Right renal cortex interstitium (tissue), 3 donors: ENCODE measurements at regions not wholly inside any gene's neighbourhood (a gene's known extent, or its start where the extent isn't known, plus 50 kb on each side); places are given as distances from the start of the nearest gene placed in this dataset.

Experiments used
- DNase-seq, 3 donors: peaks; one replicate each; pipeline ENCODE4 v3.0.0-alpha.2; 2013; ENCODE audit warnings: low read depth in 3 of 3, low spot score in 2 of 3

DNA sequence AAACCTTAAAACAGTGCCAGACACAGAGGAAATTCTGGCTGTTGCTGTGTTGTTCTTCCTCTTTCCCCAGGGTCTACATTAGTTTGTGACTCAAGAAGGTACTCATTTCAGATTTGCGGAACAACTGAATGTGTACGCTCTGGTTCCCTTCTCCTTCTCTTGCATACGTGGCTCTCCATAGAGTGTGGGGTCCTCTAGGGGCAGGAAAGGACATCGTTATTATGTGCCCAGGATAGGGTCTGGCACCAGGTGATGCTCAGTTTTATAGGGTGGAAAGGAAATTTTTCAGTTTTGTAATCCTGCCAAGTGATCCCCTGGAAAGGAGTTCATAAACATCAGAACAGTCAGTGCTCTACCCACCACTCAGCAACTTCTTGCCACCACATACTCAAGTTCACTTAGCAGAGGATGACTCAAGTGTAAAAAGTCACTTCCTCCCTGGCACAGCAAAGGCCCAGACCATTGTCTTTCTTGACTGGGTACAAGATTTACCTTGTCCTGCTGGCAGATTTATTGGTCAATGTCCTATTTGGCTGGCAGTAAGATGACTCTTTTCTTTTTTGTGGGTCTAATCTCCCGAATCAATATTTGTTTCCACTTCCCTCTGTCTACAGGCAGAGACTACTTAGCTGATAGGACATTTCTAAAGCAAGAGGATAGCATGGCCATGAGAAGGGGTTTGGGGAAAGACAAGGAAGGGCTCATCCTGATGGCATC, 246.0 kb upstream of the TENM4 start:
- DNase-seq: no peak

DNA sequence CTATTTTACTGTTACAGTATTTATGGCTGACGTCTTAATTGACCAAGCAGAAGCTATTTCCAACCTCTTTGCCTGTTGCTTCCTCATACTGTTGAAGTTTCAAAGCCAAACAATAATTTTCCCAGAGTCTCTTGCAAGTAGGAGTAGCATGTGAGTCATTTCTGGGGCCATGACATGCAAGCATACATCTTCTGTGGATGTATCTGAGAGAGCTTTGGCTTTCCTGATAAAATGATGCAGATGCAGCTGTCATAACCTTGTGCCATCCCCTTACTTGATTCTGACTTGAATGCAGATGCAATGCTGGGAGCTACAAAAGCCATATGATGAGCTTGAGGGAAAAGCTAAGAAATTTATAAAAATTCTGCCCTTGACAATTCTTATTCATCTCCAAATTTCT, 243.1 kb upstream of the TENM4 start:
- DNase-seq: no peak

DNA sequence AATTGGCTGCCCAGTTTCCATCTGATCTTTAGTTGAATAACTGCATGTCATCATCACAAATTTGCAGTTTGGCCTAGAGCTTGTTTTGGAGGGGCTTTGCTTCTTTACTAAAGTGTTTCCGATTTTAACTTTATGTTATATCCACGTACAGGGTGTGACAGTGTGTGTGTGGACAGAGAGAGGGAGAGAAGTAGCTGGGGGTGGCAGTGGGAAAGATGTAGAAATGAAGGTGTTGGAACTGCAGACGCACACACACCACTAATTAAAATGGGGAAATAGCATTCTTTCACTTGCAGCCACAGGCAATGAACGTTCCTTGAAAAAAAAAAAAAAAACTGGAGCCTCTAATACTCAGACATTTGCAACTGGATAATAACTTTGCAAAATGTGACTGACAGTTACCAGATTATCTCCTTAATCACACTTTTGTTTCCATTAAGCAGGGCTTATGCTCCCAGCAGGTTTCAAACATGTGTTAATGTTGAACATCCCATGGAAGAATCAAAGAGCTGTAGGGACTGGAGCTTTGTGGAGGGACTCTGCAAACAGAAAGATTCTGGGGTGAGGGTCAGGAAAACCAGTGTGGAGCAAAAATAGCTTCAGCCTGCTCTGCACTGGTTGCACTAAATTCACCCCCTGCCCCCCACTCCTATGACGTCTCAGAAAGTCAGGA, 238.1 kb upstream of the TENM4 start:
- DNase-seq: no peak

DNA sequence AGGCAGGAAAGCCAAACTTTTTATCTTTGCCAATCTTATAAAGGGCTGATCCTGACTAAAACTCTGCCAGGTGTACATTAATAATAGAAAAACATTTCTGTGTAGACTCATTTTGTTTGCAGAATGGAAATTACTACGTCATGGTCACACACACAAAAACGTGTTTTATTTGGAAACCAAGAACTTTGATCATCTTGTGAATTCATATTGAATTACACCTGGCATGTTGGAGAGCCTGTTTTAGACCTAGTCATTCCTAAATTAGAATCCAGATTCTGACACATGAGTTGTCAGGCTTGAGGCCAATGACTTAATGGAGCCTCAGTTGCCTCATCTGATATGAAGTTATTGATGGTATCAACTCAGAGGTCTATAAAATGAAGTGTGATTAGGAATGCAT, 235.6 kb upstream of the TENM4 start:
- no peak for DNase-seq

DNA sequence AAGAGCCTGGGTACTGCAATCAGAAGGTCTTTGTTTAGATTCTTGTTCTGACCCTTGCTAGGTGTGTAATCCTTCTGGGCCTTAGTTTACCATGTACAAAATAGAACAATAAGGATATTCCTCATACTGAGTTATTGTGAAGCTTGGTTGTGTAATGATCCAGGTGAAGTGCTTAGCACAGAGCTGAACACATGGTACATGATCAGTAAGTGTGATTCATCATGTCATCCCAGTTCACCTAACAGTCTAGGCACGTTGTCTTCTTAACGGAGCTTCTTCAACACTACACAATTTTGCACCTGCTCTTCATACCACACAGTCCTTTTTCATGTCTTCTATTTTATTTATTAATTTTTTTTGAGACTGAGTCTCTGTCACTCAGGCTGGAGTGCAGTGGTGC, 234.3 kb upstream of the TENM4 start:
- DNase-seq: no peak

DNA sequence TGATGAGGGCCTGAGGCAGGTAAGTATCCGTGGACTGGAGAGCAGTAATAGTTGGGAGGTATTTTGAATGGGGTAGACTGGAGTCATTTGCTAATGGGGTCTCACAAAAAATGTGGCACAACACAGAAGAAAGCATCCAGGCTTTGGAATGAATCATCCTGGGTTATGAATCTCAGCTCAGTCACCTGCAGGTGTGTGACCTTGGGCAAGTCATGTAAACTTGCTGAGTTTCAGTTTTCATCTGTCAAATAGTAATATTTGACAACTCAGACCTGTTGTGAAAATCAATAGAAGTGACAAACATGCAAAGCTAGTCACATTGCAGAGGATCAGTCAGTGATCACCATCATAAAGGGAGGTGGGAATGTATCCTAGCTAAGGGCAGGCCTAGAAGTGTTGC, 232.0 kb upstream of the TENM4 start:
- no peak for DNase-seq

DNA sequence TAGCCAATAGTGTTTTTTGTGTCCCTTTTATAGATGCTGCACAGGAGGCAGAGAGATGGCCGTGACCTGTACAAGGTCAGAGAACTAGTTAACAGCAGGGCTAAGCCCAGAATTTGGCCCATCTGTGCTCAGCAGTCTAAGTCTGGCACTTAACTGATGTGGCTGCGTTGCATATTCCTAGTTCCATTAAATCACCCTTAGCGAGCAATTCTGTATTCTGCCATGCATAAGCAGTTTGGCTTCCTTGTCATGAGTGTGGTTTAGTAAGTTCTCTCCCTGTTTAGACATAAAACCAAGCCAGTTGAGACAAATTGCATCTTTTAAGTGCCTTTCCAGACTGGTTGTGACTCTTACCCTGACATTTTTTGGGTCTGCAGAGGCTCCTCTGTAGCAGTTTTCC, 230.6 kb upstream of the TENM4 start:
- no peak for DNase-seq

DNA sequence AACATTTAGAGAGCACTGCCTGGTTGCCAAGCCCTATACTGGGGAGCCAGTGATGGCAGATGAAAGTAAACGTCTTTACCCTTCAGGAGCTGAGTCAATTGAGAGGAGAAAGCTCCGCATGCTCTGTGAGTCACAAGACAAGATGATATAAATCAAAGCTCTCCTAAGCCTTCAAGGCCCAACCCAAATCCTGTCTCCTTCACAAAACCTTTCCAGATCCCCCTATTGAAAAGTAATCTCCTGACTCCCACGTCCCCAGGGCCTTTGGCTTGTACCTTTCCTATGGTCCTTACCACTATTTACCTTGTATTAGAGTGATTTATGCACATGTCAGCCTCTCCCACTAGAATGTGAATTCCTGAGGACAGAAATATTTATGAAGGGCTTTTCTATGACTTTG, 230.1 kb upstream of the TENM4 start:
- DNase-seq: peak in 1 of 3 donors; percentile 24

DNA sequence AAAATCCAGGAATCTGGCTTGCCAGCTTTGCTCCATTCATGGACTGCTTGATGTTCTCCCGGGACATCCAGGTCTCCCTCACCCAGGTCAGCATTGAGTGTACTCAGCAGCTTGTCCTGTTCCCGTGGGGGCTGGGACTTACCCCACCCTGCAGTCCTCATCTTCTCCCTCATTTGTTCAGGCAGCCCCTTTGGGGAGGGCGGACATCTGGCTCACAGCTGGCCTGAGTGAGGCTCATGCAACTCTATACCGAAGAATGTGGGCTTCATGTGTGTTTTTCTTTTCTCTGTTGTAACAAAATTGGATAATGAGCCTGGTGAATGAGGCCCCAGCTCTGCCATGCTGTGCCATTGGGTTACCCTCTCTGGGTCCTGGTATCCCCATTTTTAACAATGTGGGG, 227.7 kb upstream of the TENM4 start:
- no peak for DNase-seq

DNA sequence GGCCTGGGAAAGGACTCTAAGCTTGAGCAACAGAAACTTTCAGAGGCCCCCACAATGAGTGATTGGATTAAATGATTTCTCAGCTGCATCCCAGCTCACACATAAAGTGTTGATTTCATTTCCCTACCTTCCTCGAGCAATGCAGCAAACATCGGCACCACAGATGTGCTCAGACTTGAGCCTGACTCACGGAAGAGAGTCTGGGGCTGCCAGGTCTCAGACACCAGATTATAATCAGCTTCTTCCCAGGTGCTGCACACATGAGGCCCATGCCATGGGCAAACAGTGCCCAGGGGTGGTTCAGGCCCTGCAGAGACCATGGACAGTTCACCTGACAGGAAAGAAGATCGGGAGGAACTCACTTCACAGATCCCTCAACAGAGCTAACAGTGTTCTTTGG, 226.6 kb upstream of the TENM4 start:
- DNase-seq: no peak

DNA sequence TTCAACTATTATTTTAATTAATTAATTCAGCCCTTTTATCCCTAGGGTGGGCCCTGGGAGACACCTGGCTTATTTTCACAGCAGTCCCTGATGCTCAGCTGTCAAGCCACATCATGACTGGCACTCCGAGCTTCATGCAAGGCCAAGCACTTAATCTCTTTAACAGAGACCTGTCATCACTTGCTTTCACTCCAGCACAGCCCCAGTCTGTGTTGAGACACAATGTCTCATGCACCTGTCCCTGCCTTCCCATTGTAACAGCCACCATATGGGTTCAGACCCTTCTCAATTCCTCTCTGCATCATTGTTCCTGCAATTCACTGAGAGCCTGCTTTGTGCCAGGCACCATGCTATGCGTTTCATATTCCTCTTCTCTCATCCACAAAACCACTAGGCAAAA, 222.2 kb upstream of the TENM4 start:
- DNase-seq: no peak

DNA sequence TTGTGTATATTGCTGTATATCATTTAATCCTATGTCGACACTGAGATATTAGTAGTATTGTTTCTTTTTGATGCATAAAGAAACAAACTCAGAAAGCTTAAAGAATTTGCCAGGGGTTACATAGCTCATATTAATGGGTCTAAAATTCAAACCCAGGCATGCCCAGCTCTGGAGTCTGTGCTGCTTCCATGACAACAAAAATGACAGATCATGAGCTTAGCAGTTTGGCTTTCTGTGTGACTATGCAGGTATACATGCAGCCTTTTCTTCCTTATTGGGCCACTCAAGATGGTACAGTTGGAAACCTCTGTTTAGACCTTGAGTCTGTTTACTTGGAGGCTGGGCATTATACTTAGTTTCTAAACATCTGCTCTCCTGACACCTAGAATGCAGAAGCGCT, 220.5 kb upstream of the TENM4 start:
- DNase-seq: no peak

DNA sequence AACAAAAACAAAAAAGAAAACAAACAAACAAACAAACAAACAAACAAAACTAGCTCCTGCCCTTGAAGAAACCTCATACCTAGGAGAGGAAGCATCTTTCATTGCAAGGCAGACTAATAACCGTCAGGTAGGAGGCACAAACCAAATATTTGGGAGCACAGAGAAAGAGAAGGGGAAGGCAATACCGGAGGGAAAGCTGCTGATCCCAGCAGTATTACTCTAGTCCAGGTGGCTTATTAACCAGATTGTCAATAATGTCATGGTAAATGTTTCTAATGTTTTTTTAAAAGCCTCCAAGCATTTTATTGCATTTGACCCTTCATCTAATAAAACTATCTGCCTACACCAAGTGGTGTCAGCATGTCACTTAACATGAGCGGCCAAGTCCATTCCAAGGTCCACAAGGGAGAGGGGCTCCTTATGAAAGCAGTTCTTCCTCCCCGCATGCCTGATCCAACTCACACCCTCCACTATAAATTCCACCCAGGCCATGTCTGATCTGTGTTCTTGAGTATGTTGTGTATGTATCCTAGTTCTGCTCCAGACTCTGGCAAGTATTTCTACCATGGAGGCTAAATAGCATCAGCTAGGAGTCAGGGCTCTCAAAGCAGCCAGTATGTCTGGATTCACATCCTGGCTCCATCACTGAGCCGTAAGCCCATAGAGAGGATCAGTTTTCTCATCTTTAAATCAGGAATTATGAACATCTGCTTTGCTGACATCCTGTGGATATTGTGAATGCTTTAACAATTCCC, 208.1 kb upstream of the TENM4 start:
- DNase-seq: no peak

DNA sequence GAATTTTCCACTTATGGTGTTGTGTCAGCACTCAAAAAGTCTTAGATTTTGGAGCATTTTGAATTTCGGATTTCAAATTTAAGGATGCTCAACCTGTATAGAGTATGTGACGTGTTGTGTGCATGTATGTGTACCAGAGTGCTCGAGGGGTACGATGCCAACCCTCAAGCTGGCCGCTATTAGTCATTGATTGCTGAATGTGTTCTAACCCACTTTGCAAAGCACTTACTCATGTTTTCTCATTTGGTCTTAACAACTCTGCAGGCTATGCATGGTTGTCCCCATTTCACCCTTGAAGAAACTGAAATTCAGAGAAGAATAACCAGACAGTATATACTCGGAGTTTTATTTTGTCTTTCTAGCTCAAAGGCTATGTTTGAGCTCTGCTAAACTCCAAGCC, 196.4 kb upstream of the TENM4 start:
- DNase-seq: no peak

DNA sequence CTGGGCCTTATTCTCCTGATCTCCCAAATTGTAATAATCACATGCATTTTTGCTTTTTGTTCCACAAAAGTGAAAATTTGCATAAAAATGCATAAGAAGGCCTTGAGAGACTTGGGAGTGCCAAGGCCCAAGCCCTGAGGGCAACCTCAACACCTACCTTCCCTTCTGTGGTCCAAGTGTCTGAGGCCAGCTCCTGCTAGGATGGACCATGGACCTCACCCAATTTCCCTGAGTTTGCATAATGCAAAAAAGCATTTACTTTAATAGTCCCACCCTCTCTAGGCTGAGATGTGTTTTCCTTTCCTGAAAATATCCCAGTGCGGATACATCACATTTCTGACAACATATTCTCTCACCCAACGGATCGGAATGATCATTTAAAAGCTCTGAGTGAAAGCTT, 194.1 kb upstream of the TENM4 start:
- no peak for DNase-seq

DNA sequence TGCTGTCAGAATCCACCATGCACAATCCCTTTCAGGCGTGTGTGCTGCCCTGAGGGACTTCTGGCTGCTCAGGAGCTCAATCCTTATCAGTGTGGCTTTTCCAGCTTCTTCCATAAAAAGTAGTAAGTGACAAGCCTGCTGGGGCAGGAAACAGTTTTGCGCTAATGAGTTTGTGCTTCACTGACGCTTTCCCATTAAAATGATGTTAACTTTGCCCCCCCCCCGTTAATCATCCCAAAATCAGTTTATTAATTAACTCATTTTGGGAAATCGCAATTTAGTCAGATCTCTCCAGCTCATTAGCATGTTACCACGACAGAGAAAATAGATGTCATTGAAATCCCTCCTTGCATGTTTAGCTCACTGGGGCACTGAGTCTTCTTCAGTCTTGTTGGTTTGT, 186.5 kb upstream of the TENM4 start:
- DNase-seq: no peak

DNA sequence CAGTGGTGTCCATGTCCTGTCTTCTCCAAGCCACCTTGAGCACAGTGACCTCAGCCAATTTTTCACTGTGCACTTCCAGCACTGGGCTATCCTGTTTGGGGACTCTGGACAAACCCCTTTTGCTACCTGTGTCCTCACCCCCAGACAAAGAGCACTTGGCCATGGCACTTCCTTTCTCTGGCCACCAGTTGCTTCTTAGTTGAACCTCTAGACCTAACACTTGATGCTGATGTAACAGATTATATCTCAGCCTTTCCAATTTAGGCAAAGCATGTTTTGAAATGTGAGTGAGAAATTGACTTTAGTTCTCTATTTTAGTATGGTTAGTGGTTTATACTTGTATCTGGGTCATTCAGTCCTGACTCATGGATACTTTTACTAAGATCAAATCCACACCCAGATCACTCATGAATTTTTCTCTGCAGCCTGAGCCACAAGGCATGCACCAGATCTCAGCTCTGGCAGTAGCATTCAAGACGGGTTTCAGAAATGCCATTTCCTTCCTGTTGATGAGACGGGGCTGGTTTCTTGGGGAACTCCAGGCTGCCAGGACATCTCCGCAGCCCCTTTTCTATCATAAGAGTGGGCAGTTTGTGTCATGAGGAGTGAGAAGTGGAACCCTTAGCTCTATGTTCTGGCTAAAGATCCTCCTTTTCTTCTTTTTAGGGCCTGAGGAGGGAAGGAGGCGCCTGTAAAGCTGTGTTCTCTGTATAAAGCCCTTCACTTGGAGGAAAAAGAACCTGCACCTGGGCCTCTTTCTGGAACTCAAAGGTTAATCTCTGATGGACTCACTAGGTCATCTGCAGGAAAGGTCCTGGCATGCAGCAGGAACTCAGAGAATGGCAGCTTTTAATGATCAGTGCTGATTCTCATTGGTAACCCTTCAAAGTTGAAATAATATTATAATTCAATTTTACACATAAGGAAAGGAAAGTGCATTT, 185.6 kb upstream of the TENM4 start:
- DNase-seq: no peak

DNA sequence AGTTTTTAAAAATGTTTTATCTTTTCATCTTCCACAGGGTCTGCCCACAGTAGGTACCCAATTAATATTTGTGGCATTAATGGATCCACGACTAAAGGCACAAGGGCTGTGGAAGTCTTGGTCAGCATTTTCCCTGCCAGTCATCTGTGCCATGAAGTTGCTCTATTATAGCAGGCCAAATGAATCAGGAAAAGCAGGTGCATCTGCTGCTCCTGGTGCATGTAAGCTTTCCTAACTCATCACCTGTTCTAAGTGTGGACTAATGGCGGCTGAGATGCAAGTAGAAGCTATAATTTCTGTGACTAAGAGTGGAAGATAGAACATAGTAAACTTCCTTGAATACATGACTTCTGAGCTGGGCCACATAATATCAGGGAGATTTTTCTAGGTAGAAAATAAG, 182.5 kb upstream of the TENM4 start:
- DNase-seq: no peak

DNA sequence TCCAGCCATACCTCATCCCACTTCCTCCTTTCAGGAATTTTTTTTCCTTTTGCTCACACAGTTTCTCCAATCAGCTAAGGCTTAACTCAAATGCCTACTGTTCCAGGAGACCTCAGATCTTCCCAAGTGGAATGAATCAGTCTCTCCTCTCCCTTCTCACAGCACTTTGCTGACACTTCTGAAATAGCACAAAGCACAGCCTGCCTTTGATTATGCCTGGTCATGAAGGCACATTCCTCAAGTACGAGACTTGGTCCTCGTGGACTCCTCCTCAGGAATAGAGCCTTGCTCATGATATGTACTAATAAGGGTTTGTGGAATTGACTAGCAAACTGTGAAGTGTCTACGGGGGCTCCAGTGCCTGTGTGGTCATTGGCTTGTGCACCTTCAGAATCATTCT, 176.7 kb upstream of the TENM4 start:
- DNase-seq: no peak

DNA sequence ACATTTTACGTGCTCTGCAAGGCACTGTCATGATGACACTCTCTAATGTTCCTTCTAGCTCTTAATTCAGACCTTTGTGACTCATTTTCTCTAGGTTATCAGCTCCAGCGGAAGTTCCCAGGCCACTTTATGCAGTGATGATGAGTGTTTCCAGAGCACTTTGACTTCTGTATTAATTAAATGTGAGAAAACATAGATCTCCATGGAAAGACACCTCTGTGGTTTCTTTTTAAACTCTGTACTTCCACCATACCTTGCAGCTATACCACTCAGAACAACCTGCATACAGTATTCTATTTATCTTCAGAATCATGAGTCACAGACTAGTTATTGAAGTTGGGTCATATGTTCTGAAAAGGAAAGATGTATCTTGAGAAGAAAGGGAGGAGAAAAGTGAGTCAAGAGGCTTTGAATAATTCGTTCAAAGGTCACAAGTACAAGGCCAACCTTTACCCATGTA, 175.6 kb upstream of the TENM4 start:
- DNase-seq: no peak

DNA sequence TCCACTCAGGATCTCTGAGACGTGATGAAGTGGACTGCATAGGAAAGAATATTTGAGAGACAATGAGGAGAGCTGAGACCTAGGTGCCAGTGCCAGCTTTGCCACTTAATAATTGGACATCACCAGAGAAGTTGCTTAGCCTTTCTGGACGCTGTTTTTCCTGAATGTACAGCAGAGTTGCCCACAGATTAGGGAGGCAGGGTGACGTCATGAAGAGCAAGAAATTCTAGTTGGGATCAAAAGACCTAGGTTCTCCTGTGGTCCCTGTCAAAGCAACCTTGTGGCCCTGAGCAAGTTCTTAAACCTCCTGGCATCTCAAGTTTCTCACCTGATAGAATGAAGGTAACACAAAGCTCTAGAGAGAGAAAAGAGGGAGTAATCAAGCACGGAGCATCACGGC, 174.6 kb upstream of the TENM4 start:
- DNase-seq: no peak
